Tibial nerve (tissue), 4 donors: ENCODE measurements at regions not wholly inside any gene's neighbourhood (a gene's known extent, or its start where the extent isn't known, plus 50 kb on each side); places are given as distances from the start of the nearest gene placed in this dataset.

Source experiments
- EP300 ChIP-seq, 2 donors: sonication (generic); formaldehyde crosslinking; IDR thresholded peaks; one replicate each; pipeline ENCODE4 v1.6.1; 2017; ENCODE audit warnings: antibody characterized with exemption in 2 of 2, mild to moderate bottlenecking in 1 of 2
- POLR2A ChIP-seq, 2 donors: fragments of 450-650 bp; IDR thresholded peaks; one replicate each; pipeline ENCODE4 v1.6.1; 2017; ENCODE audit warnings: antibody characterized with exemption in 2 of 2, mild to moderate bottlenecking in 2 of 2, moderate library complexity in 2 of 2
- TF ChIP-seq, protein P1 (sequence below), 5 experiments: fragments of 200-600 bp in 3 of 5; fragments of 450-650 bp in 2 of 5; sonication (generic) in 3 of 5; IDR thresholded peaks; one replicate each; pipeline ENCODE4 v1.5.1; 2016 to 2019; ENCODE audit warnings: antibody characterized with exemption in 5 of 5, mild to moderate bottlenecking in 3 of 5, moderate library complexity in 2 of 5

DNA sequence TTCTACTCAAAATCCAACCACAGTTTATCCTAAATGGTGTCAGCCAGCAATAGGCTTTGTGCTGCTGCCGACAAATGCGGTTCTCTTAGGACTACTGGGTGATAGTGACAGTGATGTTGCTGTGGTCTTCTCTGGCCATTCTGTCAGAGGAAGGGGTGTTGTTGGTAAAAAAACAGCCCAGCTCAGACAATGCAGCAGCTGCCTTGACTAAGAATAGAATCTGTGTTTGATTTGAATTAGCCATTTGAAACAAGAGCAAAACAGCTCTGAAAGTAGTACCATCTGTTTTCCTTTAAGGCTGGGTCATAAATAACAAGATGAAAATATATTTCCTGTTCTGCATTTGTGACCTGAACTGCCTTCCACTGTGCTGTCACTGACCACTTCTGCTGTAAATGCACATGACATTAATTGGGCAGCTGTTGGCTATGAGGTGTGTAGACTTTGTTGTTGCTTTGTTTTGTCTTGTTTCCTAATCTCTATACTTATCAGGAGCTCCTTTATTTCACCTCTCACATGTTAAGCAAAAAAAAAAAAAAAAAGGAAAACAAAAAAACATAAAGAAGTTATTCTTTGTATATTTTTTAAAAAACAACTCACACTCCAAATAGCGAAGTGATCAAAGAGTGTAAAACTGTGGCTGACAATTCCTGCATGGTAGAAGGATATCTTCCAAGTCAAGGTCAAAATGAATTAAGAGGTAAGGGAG is 497.8 kb upstream of the ARID1B start:
- TF ChIP-seq EP300 (IDR thresholded peaks at IDR 0.05) (no peak), POLR2A (IDR thresholded peaks at IDR 0.05) (no peak)
- TF ChIP-seq, protein P1, sequence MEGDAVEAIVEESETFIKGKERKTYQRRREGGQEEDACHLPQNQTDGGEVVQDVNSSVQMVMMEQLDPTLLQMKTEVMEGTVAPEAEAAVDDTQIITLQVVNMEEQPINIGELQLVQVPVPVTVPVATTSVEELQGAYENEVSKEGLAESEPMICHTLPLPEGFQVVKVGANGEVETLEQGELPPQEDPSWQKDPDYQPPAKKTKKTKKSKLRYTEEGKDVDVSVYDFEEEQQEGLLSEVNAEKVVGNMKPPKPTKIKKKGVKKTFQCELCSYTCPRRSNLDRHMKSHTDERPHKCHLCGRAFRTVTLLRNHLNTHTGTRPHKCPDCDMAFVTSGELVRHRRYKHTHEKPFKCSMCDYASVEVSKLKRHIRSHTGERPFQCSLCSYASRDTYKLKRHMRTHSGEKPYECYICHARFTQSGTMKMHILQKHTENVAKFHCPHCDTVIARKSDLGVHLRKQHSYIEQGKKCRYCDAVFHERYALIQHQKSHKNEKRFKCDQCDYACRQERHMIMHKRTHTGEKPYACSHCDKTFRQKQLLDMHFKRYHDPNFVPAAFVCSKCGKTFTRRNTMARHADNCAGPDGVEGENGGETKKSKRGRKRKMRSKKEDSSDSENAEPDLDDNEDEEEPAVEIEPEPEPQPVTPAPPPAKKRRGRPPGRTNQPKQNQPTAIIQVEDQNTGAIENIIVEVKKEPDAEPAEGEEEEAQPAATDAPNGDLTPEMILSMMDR (IDR thresholded peaks at IDR 0.05): no peak
